HCT116 (cell line): ENCODE measurements at regions not wholly inside any gene's neighbourhood (a gene's known extent, or its start where the extent isn't known, plus 50 kb on each side); places are given as distances from the start of the nearest gene placed in this dataset.
"Not testable (repeated sequence)": the region's sequence is repeated elsewhere in the genome, so short reads cannot be mapped to it uniquely, and the experiment has no call there.

Source experiments
- CTCF ChIP-seq, 3 experiments: fragments of 200-600 bp in 1 of 3; sonication (generic) in 1 of 3; IDR thresholded peaks in 2 of 3; conservative IDR thresholded peaks in 1 of 3; 2 replicates each; pipeline ENCODE4 v1.5.1; 2012 to 2017; ENCODE audit warnings: low read depth in 2 of 3, low read length in 2 of 3, antibody characterized with exemption in 1 of 3, borderline replicate concordance in 1 of 3, control low read depth in 1 of 3, mild to moderate bottlenecking in 1 of 3, mixed read lengths in 1 of 3, mixed run types in 1 of 3, moderate library complexity in 1 of 3; ENCODE audit not compliant: insufficient read depth in 1 of 3
- EZH2 ChIP-seq: fragments of 200-600 bp; sonication (generic); IDR thresholded peaks from 2 replicates; pipeline ENCODE4 v1.6.1; 2017; ENCODE audit warnings: antibody characterized with exemption, mixed run types
- POLR2A ChIP-seq: IDR thresholded peaks from 2 replicates; pipeline ENCODE4 v1.7.0; 2011; ENCODE audit warnings: borderline replicate concordance; ENCODE audit not compliant: insufficient read depth, insufficient read length; ENCODE audit errors: extremely low read depth
- POLR2AphosphoS5 ChIP-seq: IDR thresholded peaks from 2 replicates; pipeline ENCODE4 v1.6.1; 2011; ENCODE audit warnings: mild to moderate bottlenecking, low read depth, low read length, moderate library complexity
- YY1 ChIP-seq: IDR thresholded peaks from 2 replicates; pipeline ENCODE4 v1.6.1; 2011; ENCODE audit warnings: low read length, low read depth, moderate library complexity, mild to moderate bottlenecking; ENCODE audit not compliant: insufficient replicate concordance; ENCODE audit errors: extremely low read depth

- TF ChIP-seq YY1; CTCF (IDR thresholded peaks at IDR 0.05 in 2 of 3, conservative IDR thresholded peaks at IDR 0.05 in 1 of 3; ENCODE audit: borderline replicate concordance in 1 of 3, insufficient read depth in 1 of 3, low read depth in 2 of 3, low read length in 2 of 3); POLR2A; POLR2AphosphoS5; EZH2: not testable (repeated sequence)
Observed at GRCh38 chr12:75748990-75749389, 237.6 kb upstream of the KRR1 start.
